HuH-7.5 (cell line): ENCODE measurements at regions not wholly inside any gene's neighbourhood (a gene's known extent, or its start where the extent isn't known, plus 50 kb on each side); places are given as distances from the start of the nearest gene placed in this dataset.

Source experiments
- DNase-seq: peaks from one replicate; pipeline ENCODE4 v3.0.0; 2011; ENCODE audit warnings: low spot score

GRCh38 chr2:6784291-6784690, 81.4 kb downstream of the CMPK2 start:
- DNase-seq = no peak

GRCh38 chr2:6785493-6785892, 80.2 kb downstream of the CMPK2 start:
- DNase-seq = no peak

GRCh38 chr2:6787376-6787775, 78.3 kb downstream of the CMPK2 start:
- DNase-seq = no peak

- no peak for DNase-seq
These were observed 77.1 kb downstream of the CMPK2 start for GRCh38 chr2:6788614-6789013.

- no peak for DNase-seq
These were observed 76.1 kb downstream of the CMPK2 start for GRCh38 chr2:6789559-6790138.

- no peak for DNase-seq
These were observed 74.0 kb downstream of the CMPK2 start for GRCh38 chr2:6791682-6792081.

- no peak for DNase-seq
These were observed 72.8 kb downstream of the CMPK2 start for GRCh38 chr2:6792883-6793282.

- DNase-seq = no peak
These were observed 72.3 kb downstream of the CMPK2 start for GRCh38 chr2:6793371-6793770.

- no peak for DNase-seq
These were observed 71.8 kb downstream of the CMPK2 start for GRCh38 chr2:6793913-6794312.

GRCh38 chr2:6794448-6794847, 71.3 kb downstream of the CMPK2 start:
- DNase-seq = no peak
